Prostate gland (tissue), 2 donors: ENCODE measurements at regions not wholly inside any gene's neighbourhood (a gene's known extent, or its start where the extent isn't known, plus 50 kb on each side); places are given as distances from the start of the nearest gene placed in this dataset.

ENCODE experiments used
- DNase-seq: peaks from one replicate; pipeline ENCODE4 v3.0.0-alpha.2; 2019; ENCODE audit warnings: low spot score
- H3K27ac ChIP-seq, 2 donors: fragments of 200-600 bp; sonication (generic); 2 replicates each; pipeline ENCODE4 v1.5.1; 2017 to 2019
- H3K27me3 ChIP-seq: fragments of 200-600 bp; sonication (generic); replicated peaks from 2 replicates; pipeline ENCODE4 v1.5.1; 2019; ENCODE audit not compliant: insufficient read depth
- H3K36me3 ChIP-seq, 2 donors: fragments of 200-600 bp; sonication (generic); 1 replicate in 1 of 2; 2 replicates in 1 of 2; pipeline versions ENCODE4 v1.5.1 to v1.8.1; 2017 to 2019
- H3K4me1 ChIP-seq: fragments of 200-600 bp; sonication (generic); replicated peaks from 2 replicates; pipeline ENCODE4 v1.5.1; 2019
- H3K4me3 ChIP-seq, 2 donors: fragments of 200-600 bp; sonication (generic); 2 replicates each; pipeline ENCODE4 v1.5.1; 2017 to 2019
- H3K9me3 ChIP-seq: fragments of 200-600 bp; sonication (generic); 2 replicates; pipeline ENCODE4 v1.5.1; 2017
- CTCF ChIP-seq, 4 experiments: fragments of 200-600 bp in 2 of 4; fragments of 450-650 bp in 2 of 4; sonication (generic) in 2 of 4; IDR thresholded peaks; 1 replicate in 3 of 4; 2 replicates in 1 of 4; pipeline ENCODE4 v1.5.1; 2016 to 2019; ENCODE audit warnings: antibody characterized with exemption in 4 of 4, mild to moderate bottlenecking in 2 of 4, moderate library complexity in 2 of 4
- POLR2A ChIP-seq: fragments of 450-650 bp; IDR thresholded peaks from one replicate; pipeline ENCODE4 v1.6.1; 2016; ENCODE audit warnings: antibody characterized with exemption, mild to moderate bottlenecking
- POLR2AphosphoS5 ChIP-seq: sonication (generic); formaldehyde crosslinking; IDR thresholded peaks from one replicate; pipeline ENCODE4 v1.6.1; 2017; ENCODE audit warnings: antibody characterized with exemption
- WGBS: methylation state at CpG from one replicate; pipeline ENCODE4 v1.1.5; 2018; 5-methylcytosine and 5-hydroxymethylcytosine counted together
- intact Hi-C: fragments of 100-400 bp; cut with DNase I; formaldehyde crosslinking; loops from one replicate; pipeline ENCODE4 v1.14.2; 2022

- Histone ChIP-seq H3K27ac (no peak overlapping the region), H3K4me3 (no peak overlapping the region), H3K4me1 (no peaks in the 10 kb centered on the region), H3K9me3 (no peaks in the 10 kb centered on the region), H3K27me3 (no peaks in the 10 kb centered on the region), H3K36me3 (no peaks in the 10 kb centered on the region)
- intact Hi-C loops, result no loop called here
- no peak for DNase-seq
- WGBS, result 60% methylated on average over 2 of the region's 2 CpGs
- TF ChIP-seq POLR2AphosphoS5 (no peak), POLR2A (no peak), CTCF (IDR thresholded peaks at IDR 0.05) (no peak)
Observed at GRCh38 chr21:25215698-25216384, 391.4 kb downstream of the MRPL39 start.

GRCh38 chr21:25214676-25215075, 392.6 kb downstream of the MRPL39 start:
- DNase-seq, result no peak
- Histone ChIP-seq H3K9me3 (no peaks in the 10 kb centered on the region), H3K27me3 (no peaks in the 10 kb centered on the region), H3K27ac (no peak overlapping the region), H3K4me3 (no peak overlapping the region), H3K36me3 (no peaks in the 10 kb centered on the region), H3K4me1 (no peaks in the 10 kb centered on the region)
- intact Hi-C loops, result no loop called here
- 92% methylated on average over 8 of the region's 8 CpGs for WGBS
- TF ChIP-seq POLR2A, result no peak
- TF ChIP-seq CTCF (IDR thresholded peaks at IDR 0.05), result no peak
- TF ChIP-seq POLR2AphosphoS5, result no peak

- TF ChIP-seq CTCF (IDR thresholded peaks at IDR 0.05) (no peak), POLR2A (no peak), POLR2AphosphoS5 (no peak)
- no peaks in the 10 kb centered on the region for H3K36me3 ChIP-seq
- no peaks in the 10 kb centered on the region for H3K9me3 ChIP-seq
- no peak overlapping the region for H3K4me3 ChIP-seq
- no peak for DNase-seq
- H3K4me1 ChIP-seq, result no peaks in the 10 kb centered on the region
- intact Hi-C loops, result no loop called here
- H3K27ac ChIP-seq, result no peak overlapping the region
- 91% methylated on average over 2 of the region's 2 CpGs for WGBS
- no peaks in the 10 kb centered on the region for H3K27me3 ChIP-seq
Observed at GRCh38 chr21:25199944-25200343, 407.3 kb downstream of the MRPL39 start.

- Histone ChIP-seq H3K27me3 (no peaks in the 10 kb centered on the region), H3K36me3 (no peaks in the 10 kb centered on the region), H3K4me3 (no peak overlapping the region), H3K9me3 (no peaks in the 10 kb centered on the region), H3K27ac (no peak overlapping the region), H3K4me1 (no peaks in the 10 kb centered on the region)
- intact Hi-C loops, result no loop called here
- no peak for DNase-seq
- TF ChIP-seq CTCF (IDR thresholded peaks at IDR 0.05), result no peak
- TF ChIP-seq POLR2A, result no peak
- no peak for TF ChIP-seq POLR2AphosphoS5
Observed at GRCh38 chr21:25191141-25191540, 416.1 kb downstream of the MRPL39 start.

DNA sequence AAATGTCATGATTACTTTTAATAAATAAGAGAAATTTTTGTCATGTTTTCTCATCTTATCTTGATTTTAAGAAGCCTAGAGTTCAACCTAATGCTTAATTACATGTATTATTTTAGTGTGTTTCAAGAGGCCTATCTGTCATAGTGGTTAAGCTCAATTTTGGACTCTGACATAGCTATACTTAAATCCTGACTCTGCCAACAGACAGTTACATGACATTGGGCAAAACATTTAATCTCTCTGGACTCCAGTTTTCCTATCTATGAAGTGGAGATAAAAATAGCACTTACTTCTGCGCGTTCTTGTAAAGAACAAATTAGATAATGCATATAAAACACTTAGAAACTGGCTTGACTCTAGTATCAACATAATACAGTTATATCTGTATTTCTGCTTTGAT, 417.8 kb downstream of the MRPL39 start:
- no peaks in the 10 kb centered on the region for H3K27me3 ChIP-seq
- no peaks in the 10 kb centered on the region for H3K36me3 ChIP-seq
- H3K4me1 ChIP-seq, result no peaks in the 10 kb centered on the region
- 80% methylated on average over 2 of the region's 2 CpGs for WGBS
- no peak for DNase-seq
- no peak overlapping the region for H3K4me3 ChIP-seq
- TF ChIP-seq CTCF (IDR thresholded peaks at IDR 0.05) (no peak), POLR2A (no peak), POLR2AphosphoS5 (no peak)
- H3K27ac ChIP-seq, result no peak overlapping the region
- H3K9me3 ChIP-seq, result no peaks in the 10 kb centered on the region
- intact Hi-C loops, result no loop called here
